LNCAP (cell line): ENCODE measurements at regions not wholly inside any gene's neighbourhood (a gene's known extent, or its start where the extent isn't known, plus 50 kb on each side); places are given as distances from the start of the nearest gene placed in this dataset.

Experiments used
- TF ChIP-seq, protein P1 (sequence below): fragments of 450-650 bp; IDR thresholded peaks from 2 replicates; pipeline ENCODE4 v1.5.1; 2017; ENCODE audit warnings: mild to moderate bottlenecking

- TF ChIP-seq, protein P1, sequence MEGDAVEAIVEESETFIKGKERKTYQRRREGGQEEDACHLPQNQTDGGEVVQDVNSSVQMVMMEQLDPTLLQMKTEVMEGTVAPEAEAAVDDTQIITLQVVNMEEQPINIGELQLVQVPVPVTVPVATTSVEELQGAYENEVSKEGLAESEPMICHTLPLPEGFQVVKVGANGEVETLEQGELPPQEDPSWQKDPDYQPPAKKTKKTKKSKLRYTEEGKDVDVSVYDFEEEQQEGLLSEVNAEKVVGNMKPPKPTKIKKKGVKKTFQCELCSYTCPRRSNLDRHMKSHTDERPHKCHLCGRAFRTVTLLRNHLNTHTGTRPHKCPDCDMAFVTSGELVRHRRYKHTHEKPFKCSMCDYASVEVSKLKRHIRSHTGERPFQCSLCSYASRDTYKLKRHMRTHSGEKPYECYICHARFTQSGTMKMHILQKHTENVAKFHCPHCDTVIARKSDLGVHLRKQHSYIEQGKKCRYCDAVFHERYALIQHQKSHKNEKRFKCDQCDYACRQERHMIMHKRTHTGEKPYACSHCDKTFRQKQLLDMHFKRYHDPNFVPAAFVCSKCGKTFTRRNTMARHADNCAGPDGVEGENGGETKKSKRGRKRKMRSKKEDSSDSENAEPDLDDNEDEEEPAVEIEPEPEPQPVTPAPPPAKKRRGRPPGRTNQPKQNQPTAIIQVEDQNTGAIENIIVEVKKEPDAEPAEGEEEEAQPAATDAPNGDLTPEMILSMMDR: no peak
These were observed 1191.1 kb downstream of the SORCS1 start for GRCh38 chr10:105973360-105973759.

DNA sequence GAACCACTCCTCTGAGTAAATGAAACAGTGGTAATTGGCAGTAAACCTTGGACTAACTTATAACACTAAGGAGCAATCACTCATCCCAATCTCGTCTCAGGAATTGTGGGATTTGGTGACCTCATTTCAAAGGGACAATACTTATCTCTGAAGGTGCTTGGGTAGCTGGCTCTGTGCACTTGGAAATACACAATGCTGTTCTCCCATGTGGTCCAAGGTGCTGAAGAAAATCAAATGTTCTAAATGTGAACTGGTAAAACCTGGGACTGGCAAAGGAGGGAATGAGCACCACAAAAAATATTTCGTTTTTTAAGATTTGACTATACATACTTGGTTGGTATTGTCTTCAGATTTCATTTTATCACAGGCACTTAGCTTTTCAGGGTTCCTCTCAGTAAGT lies 1193.0 kb downstream of the SORCS1 start:
- TF ChIP-seq, protein P1: no peak

DNA sequence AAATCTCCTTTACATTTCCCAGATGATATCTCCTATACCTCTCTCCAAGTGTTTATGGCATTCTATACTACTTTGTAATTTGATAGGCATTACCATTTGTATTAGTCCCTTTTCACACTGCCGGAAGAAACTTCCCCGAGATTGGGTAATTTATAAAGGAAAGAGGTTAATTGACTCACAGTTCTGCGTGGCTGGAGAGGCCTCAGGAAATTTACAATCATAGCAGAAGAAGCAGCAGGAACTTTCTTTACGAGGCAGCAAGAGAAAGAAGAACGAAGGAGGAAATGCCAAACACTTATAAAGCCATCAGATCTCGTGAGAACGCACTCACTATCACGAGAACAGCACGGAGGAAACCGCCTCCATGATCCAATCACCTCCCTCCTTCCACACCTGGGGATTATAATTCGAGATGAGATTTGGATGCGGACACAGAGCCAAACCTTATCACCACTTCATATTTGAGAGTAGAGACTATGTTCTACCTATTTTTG lies 1194.6 kb downstream of the SORCS1 start:
- TF ChIP-seq, protein P1: no peak

- TF ChIP-seq, protein P1: no peak
These were observed 1195.8 kb downstream of the SORCS1 start for GRCh38 chr10:105968666-105969065.

DNA sequence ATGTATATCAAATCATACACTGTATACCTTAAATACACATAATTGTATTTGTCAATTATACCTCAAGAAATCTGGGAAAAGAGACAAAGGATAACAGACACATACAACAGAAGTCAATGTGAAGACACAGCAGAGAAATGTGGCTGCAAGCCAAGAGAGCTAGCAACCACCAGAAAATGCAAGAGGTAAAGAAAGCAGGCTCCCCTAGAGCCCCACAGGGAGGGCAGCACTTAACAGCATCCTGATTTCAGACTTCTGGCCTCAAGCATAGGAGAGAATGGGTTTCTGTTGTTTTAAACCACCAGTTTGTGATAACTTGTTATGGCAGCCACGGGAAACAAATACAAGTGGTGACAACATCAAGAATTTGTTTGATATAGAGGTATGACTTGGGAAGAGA lies 1197.2 kb downstream of the SORCS1 start:
- TF ChIP-seq, protein P1: no peak

DNA sequence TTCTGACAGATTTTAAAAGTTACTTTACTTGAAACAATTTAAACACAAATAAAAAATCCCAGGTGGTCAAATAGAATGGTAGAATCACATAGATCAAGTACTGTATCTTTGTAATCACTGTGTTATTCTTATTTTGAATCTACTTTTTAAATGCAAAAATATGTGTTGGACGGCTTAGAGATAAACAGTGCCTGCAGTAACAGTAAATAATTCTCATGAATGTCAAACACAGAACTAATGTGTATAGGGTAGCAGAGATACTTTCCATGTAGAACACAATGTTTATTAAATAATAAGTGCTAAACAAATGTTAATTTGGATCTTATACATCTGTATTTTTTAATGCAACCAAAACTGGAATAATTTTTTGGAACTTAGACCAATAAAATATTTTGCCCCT lies 1199.4 kb downstream of the SORCS1 start:
- TF ChIP-seq, protein P1: no peak

DNA sequence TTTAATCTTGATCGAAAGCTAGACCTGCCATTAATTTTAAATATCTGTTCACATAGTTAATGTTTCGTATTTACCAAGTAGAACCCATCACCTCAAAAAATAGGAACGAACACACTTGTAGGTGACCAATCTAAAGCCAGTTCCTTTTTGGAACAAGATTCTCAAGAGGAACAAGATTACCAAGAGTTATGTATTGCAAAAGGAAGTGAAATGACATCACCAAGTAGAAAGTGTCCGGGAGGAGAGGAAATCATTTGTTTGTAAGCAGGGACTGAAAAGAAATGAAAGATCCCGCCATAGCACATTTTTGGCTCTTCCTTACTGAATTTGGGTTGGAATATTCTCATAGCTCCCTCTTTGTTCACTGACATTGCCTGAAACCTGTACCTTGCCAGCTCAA lies 1200.5 kb downstream of the SORCS1 start:
- TF ChIP-seq, protein P1: no peak

- TF ChIP-seq, protein P1: no peak
These were observed 1201.1 kb downstream of the SORCS1 start for GRCh38 chr10:105963334-105963884.
